ENCODE measurements at regions not wholly inside any gene's neighbourhood (a gene's known extent, or its start where the extent isn't known, plus 50 kb on each side); places are given as distances from the start of the nearest gene placed in this dataset.

- no peaks in the 10 kb centered on the region for H3K36me3 ChIP-seq (ENCODE audit: low read depth)
- ChIA-PET CTCF (no interaction called here), POLR2A (ENCODE audit: unreplicated experiment) (no interaction called here)
- no peaks in the 10 kb centered on the region for H4K20me1 ChIP-seq (ENCODE audit: insufficient read depth)
- no peak overlapping the region for H3K27ac ChIP-seq
- no peak overlapping the region for H3K4me3 ChIP-seq
- no peak for TF ChIP-seq CTCF (conservative IDR thresholded peaks at IDR 0.05)
- no peak overlapping the region for H3K4me2 ChIP-seq
- no TSS peak for BruUV-seq (replicated peaks)
- H2AFZ ChIP-seq, result no peak overlapping the region
- no peak for DNase-seq
- H3K27me3 ChIP-seq (ENCODE audit: insufficient read depth, low read depth), result peaks cover 55% of the 10 kb centered on the region
- H3F3A ChIP-seq (ENCODE audit: insufficient read depth, low read depth), result no peaks in the 10 kb centered on the region
- H3K9me2 ChIP-seq (ENCODE audit: insufficient read depth), result no peaks in the 10 kb centered on the region
- no peaks in the 10 kb centered on the region for H3K9me3 ChIP-seq (ENCODE audit: insufficient read depth, low read depth)
- intact Hi-C loops (cut with micrococcal nuclease; ENCODE audit: unreplicated experiment), result no loop called here
- H3K79me2 ChIP-seq (ENCODE audit: low read depth), result no peaks in the 10 kb centered on the region
- H3K4me1 ChIP-seq (replicated peaks; ENCODE audit: insufficient read depth), result no peaks in the 10 kb centered on the region
Measured at GRCh38 chr10:43958964-43959363, 310.3 kb upstream of the ZNF32 start.

- DNase-seq, result no peak
- no peaks in the 10 kb centered on the region for H3K4me1 ChIP-seq (replicated peaks; ENCODE audit: insufficient read depth)
- no peak overlapping the region for H2AFZ ChIP-seq
- no peak overlapping the region for H3K27ac ChIP-seq
- intact Hi-C loops (cut with micrococcal nuclease; ENCODE audit: unreplicated experiment), result no loop called here
- no peak overlapping the region for H3K4me2 ChIP-seq
- H3K9me2 ChIP-seq (ENCODE audit: insufficient read depth), result no peaks in the 10 kb centered on the region
- no peaks in the 10 kb centered on the region for H3K79me2 ChIP-seq (ENCODE audit: low read depth)
- ChIA-PET CTCF (no interaction called here), POLR2A (ENCODE audit: unreplicated experiment) (no interaction called here)
- BruUV-seq (replicated peaks), result no TSS peak
- TF ChIP-seq CTCF (conservative IDR thresholded peaks at IDR 0.05) (no peak), EZH2 (IDR thresholded peaks at IDR 0.05; ENCODE audit: low read depth) (no peak)
- no peak overlapping the region for H3K4me3 ChIP-seq
- peaks cover 46% of the 10 kb centered on the region for H3K27me3 ChIP-seq (ENCODE audit: insufficient read depth, low read depth)
- H3K36me3 ChIP-seq (ENCODE audit: low read depth), result no peaks in the 10 kb centered on the region
- no peaks in the 10 kb centered on the region for H3K9me3 ChIP-seq (ENCODE audit: insufficient read depth, low read depth)
- H3F3A ChIP-seq (ENCODE audit: insufficient read depth, low read depth), result no peaks in the 10 kb centered on the region
- no peaks in the 10 kb centered on the region for H4K20me1 ChIP-seq (ENCODE audit: insufficient read depth)
Measured at GRCh38 chr10:43958071-43958432, 309.4 kb upstream of the ZNF32 start.

GRCh38 chr10:43957267-43958070, 308.8 kb upstream of the ZNF32 start:
- H3K79me2 ChIP-seq (ENCODE audit: low read depth), result no peaks in the 10 kb centered on the region
- no peak for DNase-seq
- peaks cover 40% of the 10 kb centered on the region for H3K27me3 ChIP-seq (ENCODE audit: insufficient read depth, low read depth)
- no peak overlapping the region for H3K4me3 ChIP-seq
- no peaks in the 10 kb centered on the region for H3K9me3 ChIP-seq (ENCODE audit: insufficient read depth, low read depth)
- no peaks in the 10 kb centered on the region for H3K4me1 ChIP-seq (replicated peaks; ENCODE audit: insufficient read depth)
- TF ChIP-seq EZH2 (IDR thresholded peaks at IDR 0.05; ENCODE audit: low read depth) (no peak), CTCF (conservative IDR thresholded peaks at IDR 0.05) (no peak)
- POLR2A ChIA-PET (ENCODE audit: unreplicated experiment), result no interaction called here
- H3F3A ChIP-seq (ENCODE audit: insufficient read depth, low read depth), result no peaks in the 10 kb centered on the region
- BruUV-seq (replicated peaks), result no TSS peak
- H3K4me2 ChIP-seq, result no peak overlapping the region
- no peaks in the 10 kb centered on the region for H3K36me3 ChIP-seq (ENCODE audit: low read depth)
- H3K9me2 ChIP-seq (ENCODE audit: insufficient read depth), result no peaks in the 10 kb centered on the region
- H4K20me1 ChIP-seq (ENCODE audit: insufficient read depth), result no peaks in the 10 kb centered on the region
- intact Hi-C loops (cut with micrococcal nuclease; ENCODE audit: unreplicated experiment), result no loop called here
- no peak overlapping the region for H2AFZ ChIP-seq
- CTCF ChIA-PET, result no interaction called here
- H3K27ac ChIP-seq, result no peak overlapping the region

All from PC-9 (cell line).